HT-29 (cell line): ENCODE measurements at regions not wholly inside any gene's neighbourhood (a gene's known extent, or its start where the extent isn't known, plus 50 kb on each side); places are given as distances from the start of the nearest gene placed in this dataset.
"Not testable (repeated sequence)": the region's sequence is repeated elsewhere in the genome, so short reads cannot be mapped to it uniquely, and the experiment has no call there.

Experiments used
- DNase-seq: peaks from one replicate; pipeline ENCODE4 v3.0.0-alpha.2; 2015; ENCODE audit warnings: low spot score

- not testable (repeated sequence) for DNase-seq
Measured at GRCh38 chr15:53923741-53924140, 54.5 kb upstream of the UNC13C start.

DNA sequence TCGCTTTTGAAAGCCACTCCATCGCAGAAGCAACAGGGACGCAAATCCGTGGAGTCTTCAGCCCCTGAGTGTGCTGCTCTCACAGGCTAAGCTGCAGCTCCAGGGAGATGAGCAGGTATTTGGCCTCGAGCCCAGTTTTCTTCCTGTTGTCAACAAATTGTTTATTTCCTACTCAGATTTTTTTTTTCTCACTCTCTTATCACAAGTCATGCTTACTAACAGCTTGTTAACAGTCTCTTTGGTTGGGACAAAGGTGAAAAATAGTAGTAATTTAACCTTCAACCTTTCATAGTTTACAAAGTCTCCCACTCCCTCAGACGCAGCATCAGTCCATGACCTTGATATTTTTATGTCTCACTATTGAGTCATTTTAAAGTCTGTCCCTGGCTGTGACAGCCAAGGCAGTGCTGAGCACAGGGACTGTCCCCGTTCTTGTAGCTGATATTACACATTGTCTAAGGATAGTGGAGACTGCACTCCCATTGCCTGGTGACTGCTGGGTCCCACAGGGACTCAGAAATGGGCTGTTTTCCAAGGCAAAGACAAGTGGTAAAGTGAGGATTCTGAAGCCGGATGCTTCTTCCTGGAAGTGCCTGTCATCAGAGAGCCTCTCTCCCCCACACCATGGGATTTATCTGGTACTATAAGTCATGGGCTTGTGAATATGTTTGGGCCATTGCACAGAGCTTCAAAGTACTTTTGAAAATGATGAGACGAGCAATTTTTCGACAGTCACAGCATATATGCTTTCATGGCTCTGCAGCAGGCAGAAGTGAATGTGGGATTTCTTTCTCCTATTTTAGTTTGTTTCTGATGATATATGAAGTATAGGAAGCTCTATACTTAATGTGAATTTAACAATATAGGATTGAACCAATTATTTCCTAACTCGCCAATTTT lies 59.8 kb upstream of the UNC13C start:
- no peak for DNase-seq

DNA sequence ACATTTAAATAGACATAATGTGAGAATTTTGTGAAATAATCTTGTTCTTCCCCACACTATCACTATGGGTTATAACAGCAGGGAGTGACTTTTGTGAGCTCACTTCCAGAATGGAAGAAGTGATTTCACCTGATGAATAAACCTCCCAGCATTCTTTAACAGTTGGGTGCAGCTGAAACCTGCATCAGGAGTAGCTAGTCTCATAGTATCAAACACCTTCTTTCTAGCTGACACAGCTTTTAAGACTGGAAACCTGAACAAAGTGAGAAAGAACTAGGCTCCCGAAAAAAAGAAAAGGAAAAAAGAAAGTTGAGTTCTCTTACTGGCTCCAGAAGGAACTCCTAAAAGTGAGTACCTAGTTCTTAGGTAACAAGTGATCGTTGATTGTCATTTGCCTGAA lies 61.1 kb upstream of the UNC13C start:
- DNase-seq = no peak

- DNase-seq = no peak
Measured at GRCh38 chr15:53911431-53911830, 66.8 kb upstream of the UNC13C start.

- DNase-seq = no peak
Measured at GRCh38 chr15:53910852-53911251, 67.4 kb upstream of the UNC13C start.

GRCh38 chr15:53910236-53910849 lies 67.9 kb upstream of the UNC13C start:
- DNase-seq = peak; percentile 45

- no peak for DNase-seq
Measured at GRCh38 chr15:53903129-53903528, 75.1 kb upstream of the UNC13C start.

DNA sequence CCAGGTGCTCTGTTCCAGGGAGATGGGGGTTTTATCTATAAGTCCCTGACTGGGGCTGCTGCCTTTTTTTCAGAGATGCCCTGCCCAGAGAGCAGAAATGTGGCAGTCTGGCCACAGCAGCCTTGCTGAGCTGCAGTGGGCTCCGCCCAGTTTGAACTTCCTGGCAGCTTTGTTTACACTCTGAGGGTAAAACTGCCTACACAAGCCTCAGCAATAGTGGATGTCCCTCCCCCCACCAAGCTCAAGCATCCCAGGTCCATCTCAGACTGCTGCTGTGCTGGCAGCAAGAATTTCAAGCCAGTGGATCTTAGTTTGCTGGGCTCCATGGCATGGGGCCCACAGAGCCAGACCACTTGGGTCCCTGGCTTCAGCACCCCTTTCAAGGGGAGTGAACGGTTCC lies 84.8 kb upstream of the UNC13C start:
- peak; percentile 51 for DNase-seq

DNA sequence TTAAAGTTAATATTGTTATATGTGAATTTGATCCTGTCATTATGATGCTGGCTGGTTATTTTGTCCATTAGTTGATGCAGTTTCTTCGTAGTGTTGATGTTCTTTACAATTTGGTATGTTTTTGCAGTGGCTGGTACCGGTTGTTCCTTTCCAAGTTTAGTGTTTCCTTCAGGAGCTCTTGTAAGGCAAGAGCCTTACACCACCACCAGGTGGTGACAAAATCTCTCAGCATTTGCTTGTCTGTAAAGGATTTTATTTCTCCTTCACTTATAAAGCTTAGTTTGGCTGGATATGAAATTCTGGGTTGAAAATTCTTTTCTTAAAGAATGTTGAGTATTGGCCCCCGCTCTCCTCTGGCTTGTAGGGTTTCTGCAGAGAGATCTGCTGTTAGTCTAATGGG lies 86.4 kb upstream of the UNC13C start:
- not testable (repeated sequence) for DNase-seq

- no peak for DNase-seq
Measured at GRCh38 chr15:53884441-53884840, 93.8 kb upstream of the UNC13C start.

DNA sequence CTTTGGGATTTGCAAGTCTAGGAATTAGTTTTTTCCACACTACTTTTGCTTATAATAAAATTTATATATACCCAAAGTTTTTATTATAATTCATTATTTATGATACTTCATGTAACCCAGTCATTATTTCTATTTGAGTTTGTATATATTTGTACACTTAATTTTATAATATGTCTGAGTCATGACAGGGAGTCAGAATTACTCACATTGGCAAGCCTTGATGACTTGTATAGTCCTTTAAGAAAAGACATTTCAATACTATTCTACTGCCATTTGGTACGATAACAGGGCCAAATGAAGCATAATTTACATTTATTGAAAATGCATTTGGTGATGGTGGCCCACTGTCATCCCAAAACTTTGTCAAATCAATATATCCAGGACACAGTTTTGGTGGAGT lies 95.9 kb upstream of the UNC13C start:
- DNase-seq = no peak

DNA sequence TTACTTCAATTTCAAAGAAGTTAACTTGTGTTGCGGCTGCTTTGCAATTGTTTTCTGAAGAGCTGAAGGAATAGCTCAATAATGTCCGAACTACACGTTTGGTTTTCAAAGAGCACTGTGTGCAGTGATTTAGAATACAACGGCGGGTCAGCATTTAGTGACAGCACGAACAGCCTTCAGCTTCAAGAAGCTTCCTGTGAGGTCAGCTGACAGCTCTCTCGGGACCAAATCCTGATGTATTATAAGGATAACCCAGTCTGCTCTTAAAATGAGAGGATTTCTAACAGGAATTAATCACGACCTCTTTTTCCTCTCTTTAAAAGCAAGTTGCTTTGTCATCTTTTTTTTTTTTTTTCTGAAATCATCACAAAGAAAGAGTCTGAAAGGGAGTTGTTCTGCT lies 97.9 kb upstream of the UNC13C start:
- no peak for DNase-seq

- no peak for DNase-seq
Measured at GRCh38 chr15:53875711-53876110, 102.5 kb upstream of the UNC13C start.

GRCh38 chr15:53875139-53875538 lies 103.1 kb upstream of the UNC13C start:
- DNase-seq = peak; percentile 28

DNA sequence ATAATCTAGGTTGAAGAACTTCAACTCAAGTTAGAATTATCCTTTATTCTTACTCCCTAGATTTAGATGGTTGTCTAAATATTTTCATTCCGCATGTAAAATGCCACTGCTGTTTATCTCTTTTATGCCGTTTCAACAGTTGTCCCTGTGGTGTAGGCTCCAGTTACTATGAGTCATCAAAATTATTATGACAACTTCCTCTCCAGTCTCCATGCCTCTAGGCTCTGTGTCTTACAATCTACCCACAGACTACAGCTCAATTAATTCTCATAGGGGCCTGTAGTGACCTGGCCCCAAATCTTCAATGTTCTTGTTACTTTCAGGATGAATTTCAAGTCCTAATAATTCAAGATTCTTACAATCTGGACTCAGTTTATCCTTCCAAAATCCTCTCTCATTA lies 105.8 kb upstream of the UNC13C start:
- peak; percentile 30 for DNase-seq

DNA sequence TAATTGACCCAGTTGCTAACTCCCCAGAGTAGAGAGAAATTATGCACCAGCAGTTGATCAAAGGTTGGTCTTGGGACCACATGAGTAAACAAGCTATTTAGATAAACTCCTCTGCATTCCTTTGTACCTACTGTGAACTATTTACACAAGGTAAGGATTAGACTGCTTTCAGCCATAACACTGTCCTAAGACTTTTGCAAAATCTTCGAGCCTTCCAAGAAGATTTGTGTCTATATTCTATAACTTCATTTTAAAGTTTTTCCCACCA lies 108.5 kb upstream of the UNC13C start:
- peak; percentile 46 for DNase-seq

- peak; percentile 78 for DNase-seq
Measured at GRCh38 chr15:53869044-53869805, 109.0 kb upstream of the UNC13C start.

- DNase-seq = no peak
Measured at GRCh38 chr15:53862386-53862785, 102.9 kb upstream of the WDR72 start.

DNA sequence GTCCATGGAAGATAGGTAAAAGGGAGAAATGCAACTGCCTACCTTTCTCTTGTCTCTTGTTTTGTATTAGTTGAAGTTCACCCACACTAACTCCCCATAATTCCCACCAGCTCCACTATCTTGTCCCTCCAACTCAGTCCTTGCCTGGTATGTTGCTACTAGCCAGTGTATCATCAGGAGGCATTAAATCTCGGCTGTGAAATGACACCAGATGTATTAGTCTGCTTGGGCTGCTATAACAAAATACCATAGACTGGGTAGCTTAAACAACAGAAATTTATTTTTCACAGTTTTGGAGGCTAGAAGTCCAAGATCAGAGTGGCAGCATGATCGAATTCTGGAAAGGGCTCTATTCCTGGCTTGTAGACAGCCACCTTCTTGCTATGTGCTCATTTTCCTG lies 102.3 kb upstream of the WDR72 start:
- DNase-seq = no peak

GRCh38 chr15:53851110-53851848 lies 91.8 kb upstream of the WDR72 start:
- no peak for DNase-seq

DNA sequence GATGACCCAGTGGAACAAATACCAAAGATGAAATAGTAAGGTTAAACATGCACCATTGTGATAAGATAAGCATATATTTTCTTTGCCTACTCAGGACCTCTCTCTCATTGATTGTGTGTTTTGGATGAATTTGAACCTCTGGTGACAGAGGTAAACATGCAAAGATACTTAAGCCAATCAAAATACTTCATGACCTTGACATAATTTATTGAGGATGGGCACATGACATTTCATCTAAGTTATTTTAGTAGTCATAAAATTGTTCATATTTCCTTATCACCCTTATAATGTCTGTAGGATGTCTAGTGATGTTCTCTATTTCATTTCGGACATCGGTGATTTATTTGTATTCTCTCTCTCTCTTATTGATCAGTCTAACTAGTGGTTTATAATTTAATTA lies 88.3 kb upstream of the WDR72 start:
- no peak for DNase-seq

DNA sequence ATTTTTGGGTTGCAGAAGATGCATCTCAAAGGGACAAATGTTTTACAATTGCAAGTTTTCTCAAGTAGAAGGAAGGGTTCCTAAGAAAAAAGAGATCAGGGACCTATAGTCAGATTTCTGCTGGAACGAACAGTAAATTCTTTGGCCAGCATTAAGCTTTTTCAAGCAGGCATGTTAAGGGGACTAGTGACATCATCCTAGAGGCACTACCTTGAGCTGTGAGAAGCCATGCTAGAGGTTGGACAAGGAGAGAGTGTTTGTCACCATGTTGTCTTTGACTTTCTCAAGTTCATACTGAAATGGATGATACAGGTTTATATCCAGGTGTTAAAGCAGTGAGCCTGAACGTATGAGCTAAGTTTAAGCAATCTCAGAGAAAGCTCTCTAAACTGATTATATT lies 85.2 kb upstream of the WDR72 start:
- no peak for DNase-seq
